Stimulated activated CD4-positive, alpha-beta T cell treated with anti-CD3 and anti-CD28 coated beads, Interleukin-1b, Interleukin-23, amount 100 ng/mL, for 48 hours (primary cell): ENCODE measurements at regions not wholly inside any gene's neighbourhood (a gene's known extent, or its start where the extent isn't known, plus 50 kb on each side); places are given as distances from the start of the nearest gene placed in this dataset.
"Not testable (repeated sequence)": the region's sequence is repeated elsewhere in the genome, so short reads cannot be mapped to it uniquely, and the experiment has no call there.

Experiments
- DNase-seq: peaks from one replicate; pipeline ENCODE4 v3.0.0-alpha.2; 2020

GRCh38 chr11:15821451-15821850 is 534.9 kb downstream of the SOX6 start:
- DNase-seq, result no peak

GRCh38 chr11:15824060-15824459 is 532.3 kb downstream of the SOX6 start:
- DNase-seq, result no peak

GRCh38 chr11:15825976-15826650 is 530.2 kb downstream of the SOX6 start:
- DNase-seq, result no peak

GRCh38 chr11:15826826-15827225 is 529.5 kb downstream of the SOX6 start:
- no peak for DNase-seq

- no peak for DNase-seq
Observed at GRCh38 chr11:15828215-15828853, 528.0 kb downstream of the SOX6 start.

GRCh38 chr11:15829312-15829711 is 527.0 kb downstream of the SOX6 start:
- no peak for DNase-seq

- DNase-seq, result no peak
Observed at GRCh38 chr11:15830741-15831428, 525.5 kb downstream of the SOX6 start.

GRCh38 chr11:15835788-15836411 is 520.4 kb downstream of the SOX6 start:
- no peak for DNase-seq

GRCh38 chr11:15836795-15837194 is 519.6 kb downstream of the SOX6 start:
- no peak for DNase-seq

GRCh38 chr11:15837901-15838489 is 518.4 kb downstream of the SOX6 start:
- DNase-seq, result no peak

- DNase-seq, result no peak
Observed at GRCh38 chr11:15839061-15839460, 517.3 kb downstream of the SOX6 start.

GRCh38 chr11:15840966-15841365 is 515.4 kb downstream of the SOX6 start:
- no peak for DNase-seq

GRCh38 chr11:15841931-15842740 is 514.2 kb downstream of the SOX6 start:
- no peak for DNase-seq

- no peak for DNase-seq
Observed at GRCh38 chr11:15843309-15843872, 513.0 kb downstream of the SOX6 start.

- DNase-seq, result no peak
Observed at GRCh38 chr11:15845261-15845660, 511.1 kb downstream of the SOX6 start.

GRCh38 chr11:15848631-15849168 is 507.6 kb downstream of the SOX6 start:
- no peak for DNase-seq

GRCh38 chr11:15849257-15849656 is 507.1 kb downstream of the SOX6 start:
- no peak for DNase-seq

- DNase-seq, result not testable (repeated sequence)
Observed at GRCh38 chr11:15850335-15850734, 506.0 kb downstream of the SOX6 start.

GRCh38 chr11:15851051-15851498 is 505.3 kb downstream of the SOX6 start:
- no peak for DNase-seq

- DNase-seq, result no peak
Observed at GRCh38 chr11:15852179-15852578, 504.2 kb downstream of the SOX6 start.

- no peak for DNase-seq
Observed at GRCh38 chr11:15854245-15854644, 502.1 kb downstream of the SOX6 start.

GRCh38 chr11:15858881-15859280 is 497.5 kb downstream of the SOX6 start:
- no peak for DNase-seq
